Caco-2 (cell line): ENCODE measurements at regions not wholly inside any gene's neighbourhood (a gene's known extent, or its start where the extent isn't known, plus 50 kb on each side); places are given as distances from the start of the nearest gene placed in this dataset.

Experiments used
- BruUV-seq: library from RNA; stranded (reverse); fragments of 400-500 nt; replicated peaks from 2 replicates; lab custom pipeline; 2021; lab: Mats Ljungman, UMichigan
- CTCF ChIA-PET: fragments of 300-600 bp; sonication (Branson Sonifier 250); formaldehyde crosslinking; loops from one replicate; lab custom pipeline; 2022; ENCODE audit warnings: antibody characterized with exemption; lab: Charles Lee
- POLR2A ChIA-PET: fragments of 300-600 bp; sonication (Branson Sonifier 250); formaldehyde crosslinking; loops from one replicate; lab custom pipeline; 2022; ENCODE audit warnings: antibody characterized with exemption; lab: Charles Lee
- DNase-seq, 2 experiments: peaks; one replicate each; pipeline versions ENCODE4 v3.0.0 to v3.0.0-alpha.2; 2020 to 2022
- H3K27me3 ChIP-seq: replicated peaks from 2 replicates; pipeline ENCODE4 v1.6.0; 2011; ENCODE audit warnings: low read length; ENCODE audit not compliant: control insufficient read depth, insufficient read depth
- H3K36me3 ChIP-seq: 2 replicates; pipeline ENCODE4 v1.5.1; 2011; ENCODE audit warnings: low read length; ENCODE audit not compliant: control insufficient read depth, insufficient read depth
- H3K4me1 ChIP-seq: fragments of 250-450 bp; sonication (Bioruptor Pico); 2 replicates; pipeline ENCODE4 v1.5.1; 2020; ENCODE audit warnings: mild to moderate bottlenecking
- H3K4me3 ChIP-seq: 2 replicates; pipeline ENCODE4 v1.5.1; 2011; ENCODE audit warnings: low read depth, mild to moderate bottlenecking, control low read depth, low read length
- H3K9me3 ChIP-seq: fragments of 250-450 bp; sonication (Bioruptor Pico); 2 replicates; pipeline ENCODE4 v1.5.1; 2020; ENCODE audit warnings: mild to moderate bottlenecking, moderate library complexity
- H3K27ac Mint-ChIP-seq: one replicate; pipeline ENCODE4 v1.8.0; 2022; ENCODE audit warnings: mixed read lengths; ENCODE audit not compliant: unreplicated experiment
- H3K27me3 Mint-ChIP-seq: one replicate; pipeline ENCODE4 v1.8.0; 2022; ENCODE audit warnings: mixed read lengths; ENCODE audit not compliant: insufficient read depth, unreplicated experiment
- H3K36me3 Mint-ChIP-seq: one replicate; pipeline ENCODE4 v1.8.0; 2022; ENCODE audit warnings: mild to moderate bottlenecking, mixed read lengths; ENCODE audit not compliant: insufficient read depth, unreplicated experiment
- H3K4me1 Mint-ChIP-seq: one replicate; pipeline ENCODE4 v1.8.0; 2022; ENCODE audit warnings: low read depth, mixed read lengths; ENCODE audit not compliant: unreplicated experiment
- H3K4me3 Mint-ChIP-seq: one replicate; pipeline ENCODE4 v1.8.0; 2022; ENCODE audit warnings: mild to moderate bottlenecking, moderate library complexity, mixed read lengths; ENCODE audit not compliant: unreplicated experiment
- H3K9me3 Mint-ChIP-seq: one replicate; pipeline ENCODE4 v1.8.0; 2022; ENCODE audit warnings: mixed read lengths; ENCODE audit not compliant: unreplicated experiment
- intact Hi-C: fragments of 100-400 bp; cut with micrococcal nuclease; formaldehyde crosslinking; loops from one replicate; pipeline ENCODE4 v1.10.0; 2022; ENCODE audit not compliant: unreplicated experiment
- TF ChIP-seq, protein P1 (sequence below), 2 experiments: fragments of 200-600 bp in 1 of 2; IDR thresholded peaks; 1 replicate in 1 of 2; 2 replicates in 1 of 2; pipeline versions ENCODE4 v1.5.1 to v1.8.0; 2011 to 2022; ENCODE audit warnings: antibody characterized with exemption in 1 of 2, control low read depth in 1 of 2, inconsistent platforms in 1 of 2, low read depth in 1 of 2, low read length in 1 of 2, mild to moderate bottlenecking in 1 of 2, moderate library complexity in 1 of 2; ENCODE audit not compliant: insufficient read depth in 1 of 2, severe bottlenecking in 1 of 2, unreplicated experiment in 1 of 2

- H3K27me3 ChIP-seq: no peaks in the 10 kb centered on the region
- Mint-ChIP-seq H3K4me1 (no peaks in the 10 kb centered on the region), H3K9me3 (no peaks in the 10 kb centered on the region), H3K27ac (no peak overlapping the region), H3K27me3 (peaks cover 10% of the 10 kb centered on the region), H3K36me3 (no peaks in the 10 kb centered on the region), H3K4me3 (no peak overlapping the region)
- BruUV-seq: no TSS peak
- intact Hi-C loops: no loop called here
- DNase-seq: no peak
- no peak overlapping the region for H3K4me3 ChIP-seq
- no peaks in the 10 kb centered on the region for H3K36me3 ChIP-seq
- H3K4me1 ChIP-seq: no peaks in the 10 kb centered on the region
- CTCF ChIA-PET: no interaction called here
- POLR2A ChIA-PET: no interaction called here
- no peaks in the 10 kb centered on the region for H3K9me3 ChIP-seq
- TF ChIP-seq, protein P1, sequence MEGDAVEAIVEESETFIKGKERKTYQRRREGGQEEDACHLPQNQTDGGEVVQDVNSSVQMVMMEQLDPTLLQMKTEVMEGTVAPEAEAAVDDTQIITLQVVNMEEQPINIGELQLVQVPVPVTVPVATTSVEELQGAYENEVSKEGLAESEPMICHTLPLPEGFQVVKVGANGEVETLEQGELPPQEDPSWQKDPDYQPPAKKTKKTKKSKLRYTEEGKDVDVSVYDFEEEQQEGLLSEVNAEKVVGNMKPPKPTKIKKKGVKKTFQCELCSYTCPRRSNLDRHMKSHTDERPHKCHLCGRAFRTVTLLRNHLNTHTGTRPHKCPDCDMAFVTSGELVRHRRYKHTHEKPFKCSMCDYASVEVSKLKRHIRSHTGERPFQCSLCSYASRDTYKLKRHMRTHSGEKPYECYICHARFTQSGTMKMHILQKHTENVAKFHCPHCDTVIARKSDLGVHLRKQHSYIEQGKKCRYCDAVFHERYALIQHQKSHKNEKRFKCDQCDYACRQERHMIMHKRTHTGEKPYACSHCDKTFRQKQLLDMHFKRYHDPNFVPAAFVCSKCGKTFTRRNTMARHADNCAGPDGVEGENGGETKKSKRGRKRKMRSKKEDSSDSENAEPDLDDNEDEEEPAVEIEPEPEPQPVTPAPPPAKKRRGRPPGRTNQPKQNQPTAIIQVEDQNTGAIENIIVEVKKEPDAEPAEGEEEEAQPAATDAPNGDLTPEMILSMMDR (IDR thresholded peaks at IDR 0.05; ENCODE audit: insufficient read depth in 1 of 2, low read depth in 1 of 2, low read length in 1 of 2, severe bottlenecking in 1 of 2, unreplicated experiment in 1 of 2): no peak
These were observed 185.6 kb upstream of the SYNPR start for GRCh38 chr3:63092515-63092914.

- Mint-ChIP-seq H3K4me1 (no peaks in the 10 kb centered on the region), H3K36me3 (no peaks in the 10 kb centered on the region), H3K4me3 (no peak overlapping the region), H3K27ac (no peak overlapping the region), H3K27me3 (peaks cover 8% of the 10 kb centered on the region), H3K9me3 (no peaks in the 10 kb centered on the region)
- Histone ChIP-seq H3K36me3 (no peaks in the 10 kb centered on the region), H3K9me3 (no peaks in the 10 kb centered on the region), H3K27me3 (no peaks in the 10 kb centered on the region), H3K4me1 (no peaks in the 10 kb centered on the region), H3K4me3 (no peak overlapping the region)
- POLR2A ChIA-PET: no interaction called here
- intact Hi-C loops: no loop called here
- no TSS peak for BruUV-seq
- DNase-seq: no peak
- CTCF ChIA-PET: no interaction called here
- TF ChIP-seq, protein P1 (IDR thresholded peaks at IDR 0.05; ENCODE audit: insufficient read depth in 1 of 2, low read depth in 1 of 2, low read length in 1 of 2, severe bottlenecking in 1 of 2, unreplicated experiment in 1 of 2): no peak
These were observed 183.3 kb upstream of the SYNPR start for GRCh38 chr3:63094642-63095408.

- Histone ChIP-seq H3K36me3 (no peaks in the 10 kb centered on the region), H3K4me1 (no peaks in the 10 kb centered on the region), H3K9me3 (no peaks in the 10 kb centered on the region), H3K27me3 (no peaks in the 10 kb centered on the region), H3K4me3 (no peak overlapping the region)
- peak; percentile 2 to 27 for DNase-seq
- Mint-ChIP-seq H3K4me3 (no peak overlapping the region), H3K27ac (no peak overlapping the region), H3K36me3 (no peaks in the 10 kb centered on the region), H3K4me1 (no peaks in the 10 kb centered on the region), H3K9me3 (no peaks in the 10 kb centered on the region), H3K27me3 (peaks cover 4% of the 10 kb centered on the region)
- intact Hi-C loops: no loop called here
- ChIA-PET POLR2A (no interaction called here), CTCF (no interaction called here)
- TF ChIP-seq, protein P1 (IDR thresholded peaks at IDR 0.05; ENCODE audit: insufficient read depth in 1 of 2, low read depth in 1 of 2, low read length in 1 of 2, severe bottlenecking in 1 of 2, unreplicated experiment in 1 of 2): no peak
- BruUV-seq: no TSS peak
These were observed 181.7 kb upstream of the SYNPR start for GRCh38 chr3:63096248-63097058.
